Activated CD4-positive, alpha-beta T cell treated with anti-CD3 and anti-CD28 coated beads, Interleukin-2, Interleukin-4, amounts not matched to agents 100 ng/mL and 50 ng/mL, durations not matched to agents 16 hours and 8 hours (primary cell): ENCODE measurements at regions not wholly inside any gene's neighbourhood (a gene's known extent, or its start where the extent isn't known, plus 50 kb on each side); places are given as distances from the start of the nearest gene placed in this dataset.

ENCODE experiments used
- DNase-seq: peaks from one replicate; pipeline ENCODE4 v3.0.0-alpha.2; 2020; ENCODE audit warnings: low spot score

GRCh38 chr14:101215927-101216326 lies 312.4 kb upstream of the RTL1 start:
- DNase-seq, result no peak

GRCh38 chr14:101216366-101217079 lies 313.0 kb upstream of the RTL1 start:
- DNase-seq, result no peak

GRCh38 chr14:101217080-101217463 lies 313.6 kb upstream of the RTL1 start:
- DNase-seq, result no peak

GRCh38 chr14:101217616-101218371 lies 314.3 kb upstream of the RTL1 start:
- DNase-seq, result no peak

GRCh38 chr14:101219896-101220703 lies 316.6 kb upstream of the RTL1 start:
- no peak for DNase-seq

- DNase-seq, result no peak
These were observed 317.5 kb upstream of the RTL1 start for GRCh38 chr14:101220921-101221510.

GRCh38 chr14:101221549-101222160 lies 318.1 kb upstream of the RTL1 start:
- no peak for DNase-seq

GRCh38 chr14:101222362-101223070 lies 319.0 kb upstream of the RTL1 start:
- no peak for DNase-seq

- no peak for DNase-seq
These were observed 319.6 kb upstream of the RTL1 start for GRCh38 chr14:101223127-101223526.

- DNase-seq, result no peak
These were observed 320.1 kb upstream of the RTL1 start for GRCh38 chr14:101223561-101224162.

- DNase-seq, result no peak
These were observed 321.0 kb upstream of the RTL1 start for GRCh38 chr14:101224356-101225156.

- DNase-seq, result no peak
These were observed 321.9 kb upstream of the RTL1 start for GRCh38 chr14:101225157-101226152.

- no peak for DNase-seq
These were observed 322.7 kb upstream of the RTL1 start for GRCh38 chr14:101226265-101226602.

- DNase-seq, result no peak
These were observed 323.3 kb upstream of the RTL1 start for GRCh38 chr14:101226603-101227425.

- no peak for DNase-seq
These were observed 324.4 kb upstream of the RTL1 start for GRCh38 chr14:101227611-101228594.

GRCh38 chr14:101228949-101229541 lies 325.5 kb upstream of the RTL1 start:
- DNase-seq, result no peak
